HL-60 (cell line): ENCODE measurements at regions not wholly inside any gene's neighbourhood (a gene's known extent, or its start where the extent isn't known, plus 50 kb on each side); places are given as distances from the start of the nearest gene placed in this dataset.

Experiments
- DNase-seq, 2 experiments: peaks; one replicate each; pipeline ENCODE4 v3.0.0-alpha.2; 2010 to 2020; ENCODE audit warnings: low read depth in 1 of 2, low spot score in 1 of 2
- H3K27ac ChIP-seq: fragments of 250-450 bp; sonication (Bioruptor Pico); replicated peaks from 2 replicates; pipeline ENCODE4 v1.5.1; 2020; ENCODE audit warnings: mild to moderate bottlenecking, moderate library complexity
- H3K27me3 ChIP-seq: fragments of 250-450 bp; sonication (Bioruptor Pico); 2 replicates; pipeline ENCODE4 v1.5.1; 2021; ENCODE audit warnings: mild to moderate bottlenecking, moderate library complexity; ENCODE audit not compliant: insufficient read depth, poor library complexity, severe bottlenecking
- H3K4me3 ChIP-seq: replicated peaks from 2 replicates; pipeline ENCODE4 v1.5.1; 2011; ENCODE audit warnings: mild to moderate bottlenecking, control low read depth, low read length; ENCODE audit not compliant: insufficient read depth
- CTCF ChIP-seq: IDR thresholded peaks from one replicate; pipeline ENCODE4 v1.5.1; 2011; ENCODE audit warnings: low read length, control low read depth, inconsistent platforms; ENCODE audit not compliant: insufficient read depth
- GABPA ChIP-seq: IDR thresholded peaks from 2 replicates; pipeline ENCODE4 v1.6.1; 2012; ENCODE audit warnings: low read depth
- POLR2AphosphoS5 ChIP-seq: IDR thresholded peaks from 2 replicates; pipeline ENCODE4 v1.6.1; 2012; ENCODE audit warnings: low read depth
- REST ChIP-seq: IDR thresholded peaks from 2 replicates; pipeline ENCODE4 v1.6.1; 2012; ENCODE audit warnings: low read depth; ENCODE audit not compliant: insufficient replicate concordance
- SPI1 ChIP-seq: IDR thresholded peaks from 2 replicates; pipeline ENCODE4 v1.6.1; 2012; ENCODE audit warnings: low read depth, mild to moderate bottlenecking, borderline replicate concordance

GRCh38 chr2:2779727-2780126 is 448.7 kb upstream of the MYT1L start:
- no peak overlapping the region for H3K4me3 ChIP-seq
- TF ChIP-seq CTCF (no peak), REST (no peak), GABPA (no peak), SPI1 (no peak), POLR2AphosphoS5 (no peak)
- DNase-seq = no peak
- no peaks in the 10 kb centered on the region for H3K27me3 ChIP-seq
- H3K27ac ChIP-seq = no peak overlapping the region

- no peak for DNase-seq
- Histone ChIP-seq H3K4me3 (no peak overlapping the region), H3K27me3 (no peaks in the 10 kb centered on the region), H3K27ac (no peak overlapping the region)
- TF ChIP-seq POLR2AphosphoS5 (no peak), CTCF (no peak), GABPA (no peak), SPI1 (no peak)
Observed at GRCh38 chr2:2777876-2778275, 446.8 kb upstream of the MYT1L start.

- H3K27ac ChIP-seq = no peak overlapping the region
- TF ChIP-seq CTCF (no peak), GABPA (no peak), POLR2AphosphoS5 (no peak), SPI1 (no peak), REST (no peak)
- no peak for DNase-seq
- no peaks in the 10 kb centered on the region for H3K27me3 ChIP-seq
- no peak overlapping the region for H3K4me3 ChIP-seq
Observed at GRCh38 chr2:2777213-2777612, 446.1 kb upstream of the MYT1L start.

GRCh38 chr2:2775018-2775417 is 443.9 kb upstream of the MYT1L start:
- DNase-seq = no peak
- Histone ChIP-seq H3K4me3 (no peak overlapping the region), H3K27me3 (no peaks in the 10 kb centered on the region), H3K27ac (no peak overlapping the region)
- TF ChIP-seq POLR2AphosphoS5 (no peak), REST (peak; percentile 22)
